Natural killer cell (primary cell): ENCODE measurements at regions not wholly inside any gene's neighbourhood (a gene's known extent, or its start where the extent isn't known, plus 50 kb on each side); places are given as distances from the start of the nearest gene placed in this dataset.

Experiments
- ATAC-seq, 3 donors: fragments of 150-1000 bp in 2 of 3; fragments of 200-7000 bp in 1 of 3; cut with Tn5 transposase; 1 replicate in 1 of 3; 2 replicates in 2 of 3; pipeline ENCODE4 v1.10.0; 2021; ENCODE audit warnings: mild to moderate bottlenecking in 2 of 3, moderate library complexity in 2 of 3
- DNase-seq, 2 donors: peaks; one replicate each; pipeline versions ENCODE4 v3.0.0 to v3.0.0-alpha.2; 2013 to 2021; ENCODE audit warnings: mixed read lengths in 1 of 2
- H3K27ac ChIP-seq: one replicate; pipeline ENCODE4 v1.5.1; 2013; ENCODE audit warnings: mild to moderate bottlenecking, low read length
- H3K27me3 ChIP-seq: one replicate; pipeline ENCODE4 v1.6.1; 2013; ENCODE audit warnings: low read length; ENCODE audit not compliant: control insufficient read depth, insufficient read depth
- H3K36me3 ChIP-seq: one replicate; pipeline ENCODE4 v1.6.1; 2013; ENCODE audit warnings: low read length; ENCODE audit not compliant: control insufficient read depth, insufficient read depth
- H3K4me1 ChIP-seq: one replicate; pipeline ENCODE4 v1.6.1; 2013; ENCODE audit warnings: low read length; ENCODE audit not compliant: control insufficient read depth, insufficient read depth
- H3K4me3 ChIP-seq: one replicate; pipeline ENCODE4 v1.5.1; 2013; ENCODE audit warnings: low read length
- H3K9me3 ChIP-seq: one replicate; pipeline ENCODE4 v1.6.1; 2013; ENCODE audit warnings: low read length; ENCODE audit not compliant: control insufficient read depth, insufficient read depth
- H3K27ac Mint-ChIP-seq, 2 donors: one replicate each; pipeline ENCODE4 v1.8.0; 2022; ENCODE audit warnings: mild to moderate bottlenecking in 2 of 2, mixed read lengths in 2 of 2, moderate library complexity in 1 of 2
- H3K27me3 Mint-ChIP-seq, 2 donors: one replicate each; pipeline ENCODE4 v1.8.0; 2022; ENCODE audit warnings: low read depth in 2 of 2, mixed read lengths in 2 of 2
- H3K36me3 Mint-ChIP-seq: one replicate; pipeline ENCODE4 v1.8.0; 2022; ENCODE audit warnings: mixed read lengths
- H3K4me1 Mint-ChIP-seq, 2 donors: one replicate each; pipeline ENCODE4 v1.8.0; 2022; ENCODE audit warnings: mixed read lengths in 2 of 2
- H3K4me3 Mint-ChIP-seq: one replicate; pipeline ENCODE4 v1.8.0; 2022; ENCODE audit warnings: mild to moderate bottlenecking, moderate library complexity, mixed read lengths
- H3K9me3 Mint-ChIP-seq, 2 donors: one replicate each; pipeline ENCODE4 v1.8.0; 2022; ENCODE audit warnings: mixed read lengths in 2 of 2
- CTCF ChIP-seq: fragments of 200-600 bp; IDR thresholded peaks from one replicate; pipeline ENCODE4 v1.8.0; 2022; ENCODE audit warnings: antibody characterized with exemption
- whole genome bisulfite sequencing: methylation state at CpG from one replicate; pipeline ENCODE4 v1.1.7; 2013; ENCODE audit warnings: missing lambda C conversion rate; ENCODE audit not compliant: insufficient coverage; 5-methylcytosine and 5-hydroxymethylcytosine counted together
- intact Hi-C: fragments of 100-400 bp; cut with micrococcal nuclease; formaldehyde crosslinking; loops from one replicate; pipeline ENCODE4 v1.14.2; 2022

- ATAC-seq (no peak), DNase-seq (no peak)
- H3K27ac ChIP-seq = no peak overlapping the region
- Mint-ChIP-seq H3K36me3 (no peaks in the 10 kb centered on the region), H3K4me1 (no peaks in the 10 kb centered on the region), H3K4me3 (no peak overlapping the region), H3K27me3 (peaks cover 0 to 3% of the 10 kb centered on the region in 2 donors), H3K27ac (no peak overlapping the region), H3K9me3 (peaks cover 2 to 3% of the 10 kb centered on the region in 2 donors)
- no peak overlapping the region for H3K4me3 ChIP-seq
- WGBS = 86% methylated on average over 5 of the region's 5 CpGs
- H3K36me3 ChIP-seq = no peaks in the 10 kb centered on the region
- no peak for TF ChIP-seq CTCF
- intact Hi-C loops = no loop called here
- no peaks in the 10 kb centered on the region for H3K4me1 ChIP-seq
- H3K9me3 ChIP-seq = no peaks in the 10 kb centered on the region
- H3K27me3 ChIP-seq = no peaks in the 10 kb centered on the region
Observed at GRCh38 chr4:25590171-25590570, 65.5 kb upstream of the SLC34A2 start.

GRCh38 chr4:25592736-25593135 lies 62.9 kb upstream of the SLC34A2 start:
- ATAC-seq (no peak), DNase-seq (no peak)
- peaks cover 8% of the 10 kb centered on the region for H3K9me3 ChIP-seq
- Mint-ChIP-seq H3K4me1 (no peaks in the 10 kb centered on the region), H3K27me3 (peaks cover 0 to 3% of the 10 kb centered on the region in 2 donors), H3K27ac (no peak overlapping the region), H3K4me3 (no peak overlapping the region), H3K9me3 (peaks cover 4 to 8% of the 10 kb centered on the region in 2 donors), H3K36me3 (no peaks in the 10 kb centered on the region)
- H3K27ac ChIP-seq = no peak overlapping the region
- WGBS = 94% methylated on average over 5 of the region's 5 CpGs
- no peak for TF ChIP-seq CTCF
- intact Hi-C loops = no loop called here
- no peaks in the 10 kb centered on the region for H3K36me3 ChIP-seq
- no peak overlapping the region for H3K4me3 ChIP-seq
- no peaks in the 10 kb centered on the region for H3K4me1 ChIP-seq
- no peaks in the 10 kb centered on the region for H3K27me3 ChIP-seq
